ENCODE measurements at regions not wholly inside any gene's neighbourhood (a gene's known extent, or its start where the extent isn't known, plus 50 kb on each side); places are given as distances from the start of the nearest gene placed in this dataset.

DNA sequence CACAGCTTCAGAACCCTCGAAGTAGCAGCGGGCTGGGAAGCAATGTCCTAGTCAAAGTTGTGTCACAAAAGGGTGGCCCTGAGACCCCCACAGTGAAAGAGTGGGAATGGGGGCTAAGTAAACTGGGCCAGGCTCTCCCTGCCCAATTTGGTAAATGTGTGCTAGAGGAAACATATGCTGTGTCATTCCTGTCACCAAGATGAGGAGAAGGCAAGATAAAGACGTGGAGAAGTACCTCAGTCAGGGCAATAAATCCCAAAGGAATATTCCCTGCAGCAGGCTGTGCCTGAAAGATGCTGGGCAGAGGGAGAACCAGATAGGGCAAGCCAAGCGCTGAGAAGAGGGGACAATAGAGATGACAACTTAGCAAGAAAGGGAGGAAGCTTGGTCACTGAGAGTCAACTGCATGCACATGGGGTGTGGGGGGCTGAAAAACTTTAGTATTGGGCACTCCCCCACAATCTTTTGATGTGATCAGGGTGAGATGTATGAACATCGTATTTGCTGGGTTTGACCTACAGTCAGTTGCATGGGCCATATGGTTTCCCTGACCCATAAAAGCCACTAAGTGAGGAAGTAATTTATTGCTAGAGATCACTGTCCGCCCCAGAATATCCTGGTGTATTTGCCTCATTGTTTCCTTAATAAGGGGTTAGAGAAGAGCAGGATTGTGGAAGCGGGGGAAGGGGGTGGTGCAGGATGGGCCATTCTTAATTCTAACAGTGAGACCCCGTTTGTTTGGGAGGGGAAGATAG is 49.9 kb upstream of the CXCR4 start:
- no peak for DNase-seq

Measured in NCI-H226 (cell line).